Uterus (tissue), 2 donors: ENCODE measurements at regions not wholly inside any gene's neighbourhood (a gene's known extent, or its start where the extent isn't known, plus 50 kb on each side); places are given as distances from the start of the nearest gene placed in this dataset.

Experiments
- CTCF ChIP-seq, 4 experiments: fragments of 200-600 bp in 2 of 4; fragments of 450-650 bp in 2 of 4; sonication (generic) in 2 of 4; IDR thresholded peaks; one replicate each; pipeline ENCODE4 v1.5.1; 2016 to 2019; ENCODE audit warnings: antibody characterized with exemption in 4 of 4, mild to moderate bottlenecking in 2 of 4, moderate library complexity in 1 of 4
- POLR2A ChIP-seq, 2 donors: fragments of 450-650 bp; IDR thresholded peaks; one replicate each; pipeline ENCODE4 v1.6.1; 2016; ENCODE audit warnings: antibody characterized with exemption in 2 of 2, mild to moderate bottlenecking in 1 of 2, moderate library complexity in 1 of 2

- TF ChIP-seq CTCF (IDR thresholded peaks at IDR 0.05): no peak
- TF ChIP-seq POLR2A (IDR thresholded peaks at IDR 0.05): no peak
Measured at GRCh38 chr13:111062966-111063365, 52.1 kb upstream of the ARHGEF7 start.
